ENCODE measurements at regions not wholly inside any gene's neighbourhood (a gene's known extent, or its start where the extent isn't known, plus 50 kb on each side); places are given as distances from the start of the nearest gene placed in this dataset.

GRCh38 chr6:126429866-126430265, 90.0 kb downstream of the CENPW start:
- Histone ChIP-seq H2AFZ (ENCODE audit: low read length) (no peak overlapping the region), H3K9ac (ENCODE audit: low read length) (no peak overlapping the region), H3K4me3 (ENCODE audit: low read length) (no peak overlapping the region), H3K4me2 (ENCODE audit: low read depth, low read length) (no peak overlapping the region), H4K20me1 (ENCODE audit: insufficient read depth, low read length) (no peaks in the 10 kb centered on the region), H3K79me2 (ENCODE audit: low read length) (no peaks in the 10 kb centered on the region), H3K9me3 (replicated peaks; ENCODE audit: insufficient read depth, low read length) (no peaks in the 10 kb centered on the region), H3K27me3 (replicated peaks; ENCODE audit: insufficient read depth, low read length) (no peaks in the 10 kb centered on the region), H3K36me3 (replicated peaks; ENCODE audit: insufficient read depth, low read length) (no peaks in the 10 kb centered on the region), H3K9me2 (replicated peaks; ENCODE audit: insufficient read depth, low read length) (no peaks in the 10 kb centered on the region), H3F3A (ENCODE audit: insufficient read depth, low read length) (no peaks in the 10 kb centered on the region), H3K4me1 (ENCODE audit: low read length) (no peaks in the 10 kb centered on the region), H3K27ac (ENCODE audit: low read length) (no peak overlapping the region)
- no peak for TF ChIP-seq EZH2 (optimal IDR thresholded peaks at IDR 0.05; ENCODE audit: low read depth, low read length)
- TF ChIP-seq EZH2phosphoT487 (IDR thresholded peaks at IDR 0.05; ENCODE audit: low read length) = no peak
- TF ChIP-seq, protein P1, sequence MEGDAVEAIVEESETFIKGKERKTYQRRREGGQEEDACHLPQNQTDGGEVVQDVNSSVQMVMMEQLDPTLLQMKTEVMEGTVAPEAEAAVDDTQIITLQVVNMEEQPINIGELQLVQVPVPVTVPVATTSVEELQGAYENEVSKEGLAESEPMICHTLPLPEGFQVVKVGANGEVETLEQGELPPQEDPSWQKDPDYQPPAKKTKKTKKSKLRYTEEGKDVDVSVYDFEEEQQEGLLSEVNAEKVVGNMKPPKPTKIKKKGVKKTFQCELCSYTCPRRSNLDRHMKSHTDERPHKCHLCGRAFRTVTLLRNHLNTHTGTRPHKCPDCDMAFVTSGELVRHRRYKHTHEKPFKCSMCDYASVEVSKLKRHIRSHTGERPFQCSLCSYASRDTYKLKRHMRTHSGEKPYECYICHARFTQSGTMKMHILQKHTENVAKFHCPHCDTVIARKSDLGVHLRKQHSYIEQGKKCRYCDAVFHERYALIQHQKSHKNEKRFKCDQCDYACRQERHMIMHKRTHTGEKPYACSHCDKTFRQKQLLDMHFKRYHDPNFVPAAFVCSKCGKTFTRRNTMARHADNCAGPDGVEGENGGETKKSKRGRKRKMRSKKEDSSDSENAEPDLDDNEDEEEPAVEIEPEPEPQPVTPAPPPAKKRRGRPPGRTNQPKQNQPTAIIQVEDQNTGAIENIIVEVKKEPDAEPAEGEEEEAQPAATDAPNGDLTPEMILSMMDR (IDR thresholded peaks at IDR 0.05; ENCODE audit: low read length) = no peak
- no peak for DNase-seq

- H3K79me2 ChIP-seq (ENCODE audit: low read length) = no peaks in the 10 kb centered on the region
- H3F3A ChIP-seq (ENCODE audit: insufficient read depth, low read length) = no peaks in the 10 kb centered on the region
- H2AFZ ChIP-seq (ENCODE audit: low read length) = no peak overlapping the region
- H3K4me2 ChIP-seq (ENCODE audit: low read depth, low read length) = no peak overlapping the region
- H3K27me3 ChIP-seq (replicated peaks; ENCODE audit: insufficient read depth, low read length) = no peaks in the 10 kb centered on the region
- no peaks in the 10 kb centered on the region for H3K36me3 ChIP-seq (replicated peaks; ENCODE audit: insufficient read depth, low read length)
- H3K4me1 ChIP-seq (ENCODE audit: low read length) = 0 out of 2 replicates have a peak, but pooled peaks cover 4% of the 10 kb centered on the region
- TF ChIP-seq, protein P1 (IDR thresholded peaks at IDR 0.05; ENCODE audit: low read length) = no peak
- TF ChIP-seq EZH2 (optimal IDR thresholded peaks at IDR 0.05; ENCODE audit: low read depth, low read length) = no peak
- TF ChIP-seq EZH2phosphoT487 (IDR thresholded peaks at IDR 0.05; ENCODE audit: low read length) = no peak
- H3K9ac ChIP-seq (ENCODE audit: low read length) = no peak overlapping the region
- DNase-seq = no peak
- no peak overlapping the region for H3K27ac ChIP-seq (ENCODE audit: low read length)
- H3K9me2 ChIP-seq (replicated peaks; ENCODE audit: insufficient read depth, low read length) = no peaks in the 10 kb centered on the region
- no peaks in the 10 kb centered on the region for H3K9me3 ChIP-seq (replicated peaks; ENCODE audit: insufficient read depth, low read length)
- no peaks in the 10 kb centered on the region for H4K20me1 ChIP-seq (ENCODE audit: insufficient read depth, low read length)
- H3K4me3 ChIP-seq (ENCODE audit: low read length) = no peak overlapping the region
Observed at GRCh38 chr6:126432564-126432963, 92.6 kb downstream of the CENPW start.

DNA sequence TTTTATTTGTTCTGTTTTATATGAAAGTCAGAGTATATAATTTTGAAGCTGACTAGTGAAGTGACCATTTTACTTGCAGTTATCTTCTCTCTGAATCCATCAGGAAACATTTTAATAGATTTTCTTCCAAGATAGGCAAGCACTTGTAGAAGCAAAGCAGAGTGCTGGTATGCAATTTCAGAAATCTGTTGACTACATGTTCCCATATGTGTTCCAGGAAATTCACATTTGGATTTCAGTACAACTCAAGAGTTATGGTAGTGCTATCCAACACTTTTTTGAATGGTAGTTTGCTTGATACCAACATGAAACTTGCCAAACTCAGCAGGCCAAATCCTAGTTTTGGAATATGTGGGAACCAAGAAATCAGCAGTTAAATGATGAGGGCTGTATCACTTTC, 94.0 kb downstream of the CENPW start:
- no peaks in the 10 kb centered on the region for H3K9me3 ChIP-seq (replicated peaks; ENCODE audit: insufficient read depth, low read length)
- H3K79me2 ChIP-seq (ENCODE audit: low read length) = no peaks in the 10 kb centered on the region
- no peak overlapping the region for H3K4me3 ChIP-seq (ENCODE audit: low read length)
- no peaks in the 10 kb centered on the region for H3F3A ChIP-seq (ENCODE audit: insufficient read depth, low read length)
- no peaks in the 10 kb centered on the region for H4K20me1 ChIP-seq (ENCODE audit: insufficient read depth, low read length)
- 0 out of 2 replicates have a peak, but pooled peaks cover 4% of the 10 kb centered on the region for H3K4me1 ChIP-seq (ENCODE audit: low read length)
- H3K9me2 ChIP-seq (replicated peaks; ENCODE audit: insufficient read depth, low read length) = no peaks in the 10 kb centered on the region
- no peak for DNase-seq
- no peak overlapping the region for H2AFZ ChIP-seq (ENCODE audit: low read length)
- H3K27me3 ChIP-seq (replicated peaks; ENCODE audit: insufficient read depth, low read length) = no peaks in the 10 kb centered on the region
- H3K9ac ChIP-seq (ENCODE audit: low read length) = no peak overlapping the region
- H3K4me2 ChIP-seq (ENCODE audit: low read depth, low read length) = no peak overlapping the region
- no peak overlapping the region for H3K27ac ChIP-seq (ENCODE audit: low read length)
- TF ChIP-seq, protein P1 (IDR thresholded peaks at IDR 0.05; ENCODE audit: low read length) = no peak
- TF ChIP-seq EZH2 (optimal IDR thresholded peaks at IDR 0.05; ENCODE audit: low read depth, low read length) = no peak
- TF ChIP-seq EZH2phosphoT487 (IDR thresholded peaks at IDR 0.05; ENCODE audit: low read length) = no peak
- no peaks in the 10 kb centered on the region for H3K36me3 ChIP-seq (replicated peaks; ENCODE audit: insufficient read depth, low read length)
